Ramos (cell line): ENCODE measurements at regions not wholly inside any gene's neighbourhood (a gene's known extent, or its start where the extent isn't known, plus 50 kb on each side); places are given as distances from the start of the nearest gene placed in this dataset.
"Not testable (repeated sequence)": the region's sequence is repeated elsewhere in the genome, so short reads cannot be mapped to it uniquely, and the experiment has no call there.

Source experiments
- in situ Hi-C: fragments of 300-500 bp; cut with MboI; formaldehyde crosslinking; loops from one replicate; pipeline ENCODE4 v1.14.3; 2022; ENCODE audit warnings: low sequenced_read_pairs; ENCODE audit not compliant: unreplicated experiment

DNA sequence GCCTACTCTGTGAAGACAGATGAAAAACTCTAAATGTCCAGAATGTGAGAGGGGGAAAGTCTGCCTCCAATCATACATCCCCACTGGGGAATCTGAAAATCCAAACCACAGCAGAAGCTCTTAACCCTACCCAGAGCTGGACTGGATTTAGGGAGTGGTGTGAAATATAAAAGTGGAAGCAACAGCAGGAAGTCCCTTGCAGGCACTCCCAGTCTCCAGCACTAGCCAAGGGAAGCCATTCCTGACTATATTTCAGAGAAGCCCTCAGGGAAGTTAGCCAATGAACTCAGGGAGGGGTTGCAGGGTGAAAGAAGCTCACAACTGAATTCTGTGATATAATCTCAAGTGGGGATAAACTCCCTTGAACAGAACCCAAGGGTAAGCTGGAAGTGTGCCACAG is 51.5 kb downstream of the CRPPA start:
- in situ Hi-C loops = no loop called here

- in situ Hi-C loops = not testable (repeated sequence)
Observed at GRCh38 chr7:16369309-16369708, 52.0 kb downstream of the CRPPA start.

DNA sequence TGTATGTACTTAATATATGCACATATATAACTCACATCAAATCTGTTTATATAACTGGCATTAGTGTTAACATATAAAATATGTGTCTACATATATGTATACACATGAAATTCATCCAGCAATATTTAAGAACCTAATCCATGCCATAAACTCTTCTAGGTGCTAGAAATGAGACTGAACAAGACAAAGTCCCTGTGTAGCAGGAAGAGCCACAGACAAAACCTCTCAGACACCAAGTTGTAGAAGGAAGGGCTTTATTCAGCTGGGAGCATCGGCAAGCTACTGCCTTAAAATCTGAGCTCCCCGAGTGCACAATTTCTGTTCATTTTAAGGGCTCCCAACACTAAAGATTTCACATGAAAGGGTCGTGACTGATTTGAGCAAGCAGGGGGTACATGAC is 52.5 kb downstream of the CRPPA start:
- in situ Hi-C loops = no loop called here

DNA sequence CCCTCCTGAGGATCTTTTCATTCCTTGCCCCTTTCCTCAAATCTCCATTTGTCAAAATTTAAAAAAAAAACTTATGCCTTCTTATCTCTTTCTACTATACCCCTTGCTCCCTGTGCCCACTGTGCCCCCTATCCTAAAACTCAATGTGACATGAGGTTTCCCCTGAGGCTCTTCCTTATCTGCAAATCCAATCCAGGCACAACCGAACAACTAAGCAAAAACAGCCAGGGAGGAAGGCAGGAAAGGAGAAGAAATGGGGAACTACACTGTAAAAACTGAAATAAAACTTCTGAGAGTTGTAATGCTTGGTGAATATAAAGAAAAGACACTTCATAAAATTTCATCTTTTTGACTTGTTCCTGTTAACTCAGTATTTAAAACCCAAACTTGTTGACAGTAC is 54.2 kb downstream of the CRPPA start:
- in situ Hi-C loops = no loop called here

DNA sequence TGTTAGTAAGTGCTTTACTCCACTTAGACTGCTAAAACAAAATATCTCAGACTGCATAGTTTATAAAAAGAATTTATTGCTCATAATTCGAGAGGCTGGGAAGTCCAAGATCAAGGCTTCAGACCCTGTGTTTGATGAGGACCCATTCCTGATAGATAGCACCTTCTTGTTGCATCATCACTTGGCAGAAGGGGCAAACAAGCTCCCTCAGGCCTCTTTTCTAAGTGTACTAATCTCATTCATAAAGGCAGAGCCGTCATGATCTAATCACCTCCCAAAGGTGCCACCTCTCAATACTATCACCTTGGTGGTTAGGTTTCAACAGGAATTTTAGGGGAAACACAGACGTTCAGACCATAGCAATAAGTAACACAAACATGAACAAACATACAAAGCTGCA is 55.4 kb downstream of the CRPPA start:
- in situ Hi-C loops = no loop called here

DNA sequence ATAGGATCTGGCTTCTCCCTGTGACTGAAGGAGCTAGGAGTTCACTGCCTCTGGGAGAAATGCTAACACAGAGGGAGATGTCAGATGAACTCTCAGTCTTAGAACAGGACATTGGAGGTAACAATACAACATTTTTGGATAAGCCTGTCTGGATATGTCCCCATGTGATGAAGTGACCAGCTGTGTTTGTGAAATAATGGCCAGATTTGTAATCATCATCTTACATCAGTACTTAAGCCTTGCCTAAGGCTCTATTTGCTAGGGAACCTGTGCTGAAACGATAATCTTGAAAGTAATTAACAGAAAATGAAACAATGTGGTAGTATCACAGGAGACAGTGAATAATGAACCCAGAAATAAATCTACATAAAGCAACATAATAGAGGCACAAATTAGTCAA is 56.2 kb downstream of the CRPPA start:
- in situ Hi-C loops = no loop called here

- in situ Hi-C loops = no loop called here
Observed at GRCh38 chr7:16359216-16359615, 62.1 kb downstream of the CRPPA start.

DNA sequence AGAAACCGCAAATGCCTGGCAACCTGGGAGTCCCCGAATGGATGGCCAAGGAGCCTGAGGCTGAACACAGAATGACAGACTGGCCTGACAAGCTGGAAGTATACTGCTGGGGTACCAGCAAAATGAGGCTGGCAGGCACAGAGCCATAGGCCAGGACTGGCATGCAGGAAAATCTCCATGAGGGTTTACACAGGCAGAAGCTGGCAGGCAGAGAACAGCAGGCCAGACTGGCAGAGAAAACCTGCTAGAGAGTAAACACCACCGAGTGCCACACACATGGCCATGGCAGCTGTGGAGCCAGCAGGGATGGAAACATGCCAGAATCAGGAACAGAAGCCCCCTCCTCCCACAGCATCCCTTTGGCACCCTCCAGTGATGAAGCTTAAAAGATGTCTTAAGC is 63.4 kb downstream of the CRPPA start:
- in situ Hi-C loops = no loop called here

DNA sequence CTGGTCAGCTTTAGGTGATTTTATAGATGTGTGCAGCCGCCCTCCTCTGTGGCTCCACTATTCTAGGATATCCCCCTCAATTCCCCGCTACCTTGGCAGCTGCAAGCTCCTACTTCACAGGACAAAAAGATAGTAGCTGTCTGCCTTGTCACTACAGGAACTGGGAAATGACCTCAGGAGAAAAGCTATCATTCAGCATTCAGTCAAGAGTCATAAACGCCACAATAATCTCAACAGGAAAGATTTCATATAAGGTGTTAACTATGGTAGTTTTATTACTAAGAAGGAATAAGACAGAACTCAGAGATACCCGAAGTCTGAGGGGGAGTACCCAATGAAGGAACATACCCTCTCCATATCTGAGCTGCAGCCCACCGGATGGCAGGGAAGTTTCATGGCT is 63.9 kb downstream of the CRPPA start:
- in situ Hi-C loops = no loop called here

DNA sequence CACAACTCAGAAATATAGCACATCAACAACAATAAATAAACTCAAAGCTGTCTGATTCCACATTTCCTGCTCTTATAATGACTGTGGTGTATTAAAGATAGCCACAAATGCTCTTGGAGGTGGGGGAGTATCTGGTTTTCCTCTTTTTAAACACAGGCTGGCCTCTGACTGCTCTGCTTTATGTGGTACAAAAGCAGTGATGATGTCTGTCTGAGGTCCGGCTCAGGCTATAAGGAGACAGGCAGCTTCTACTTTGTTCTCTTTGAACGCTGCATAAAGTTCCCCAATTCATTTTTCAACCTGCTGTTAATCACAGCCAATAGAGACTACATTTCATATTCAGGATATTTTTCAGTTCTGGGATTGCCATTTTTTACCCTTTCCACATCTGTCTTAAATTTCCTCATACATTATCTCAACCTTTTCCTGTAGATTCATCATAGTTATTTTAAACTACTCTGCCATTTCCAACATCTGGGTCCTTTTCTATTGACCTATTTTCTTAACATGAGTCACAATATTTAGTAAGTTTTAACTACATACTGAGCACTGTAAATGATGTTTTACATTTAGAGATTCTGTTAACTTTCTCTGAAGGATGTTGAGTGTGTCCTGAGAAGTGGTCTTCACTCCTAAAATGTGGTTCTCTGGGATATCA is 64.9 kb downstream of the CRPPA start:
- in situ Hi-C loops = no loop called here

DNA sequence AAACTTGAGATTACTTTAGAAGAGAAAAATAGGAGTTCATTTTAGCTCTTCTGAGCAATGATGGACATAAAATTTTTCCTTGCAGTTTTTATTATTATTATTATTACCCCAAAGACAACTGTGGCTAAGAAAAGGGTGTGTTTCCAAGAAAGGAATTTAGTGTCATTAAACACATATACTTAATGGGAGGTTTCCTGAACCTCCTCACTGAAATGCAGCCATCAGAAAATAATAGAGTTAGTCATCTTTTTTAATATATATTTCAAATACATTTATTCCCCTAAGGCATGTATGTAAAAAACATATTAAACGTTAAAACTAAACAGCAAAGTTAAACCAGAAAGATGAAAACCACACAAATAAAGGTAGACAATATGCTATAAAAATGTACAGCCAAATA is 66.8 kb downstream of the CRPPA start:
- in situ Hi-C loops = no loop called here

DNA sequence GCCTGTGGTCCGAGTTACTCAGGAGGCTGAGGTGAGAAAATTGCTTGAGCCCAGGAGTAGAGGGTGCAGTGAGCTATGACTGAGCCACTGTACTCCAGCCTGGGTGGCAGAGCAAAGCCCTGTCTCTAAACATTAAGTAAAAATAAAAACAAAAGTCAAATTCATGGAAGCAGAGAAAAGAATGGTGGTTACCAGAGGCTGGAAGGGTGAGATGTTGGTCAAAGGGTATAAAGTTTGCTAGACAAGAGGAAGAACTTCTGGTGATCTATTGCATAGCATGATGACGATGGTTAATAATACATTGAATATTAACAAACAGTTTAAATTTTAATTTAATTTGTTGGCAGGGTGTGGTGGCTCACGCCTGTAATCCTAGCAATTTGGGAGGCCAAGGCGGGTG is 68.1 kb downstream of the CRPPA start:
- in situ Hi-C loops = no loop called here

GRCh38 chr7:16350634-16351033 is 70.7 kb downstream of the CRPPA start:
- in situ Hi-C loops = no loop called here

DNA sequence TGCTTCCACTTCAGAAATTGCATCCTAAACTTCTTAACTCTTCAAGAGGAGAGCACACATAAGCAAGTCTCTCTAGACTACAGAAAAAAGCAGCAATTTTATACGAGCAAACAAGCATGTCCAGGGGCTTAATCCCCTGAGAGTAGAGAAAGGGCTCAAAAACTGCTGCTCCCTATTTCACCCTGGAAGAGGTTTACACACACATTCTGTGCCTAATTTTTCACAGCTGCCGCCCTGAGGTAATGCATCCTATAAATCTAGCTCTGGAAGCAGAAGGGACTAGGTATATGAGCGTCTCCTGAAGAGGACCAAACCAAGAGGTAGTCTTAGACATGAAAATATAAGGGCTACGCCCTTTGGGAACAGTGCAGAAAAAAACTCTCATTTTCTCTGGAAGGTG is 73.1 kb downstream of the CRPPA start:
- in situ Hi-C loops = no loop called here

GRCh38 chr7:16347827-16348192 is 73.5 kb downstream of the CRPPA start:
- in situ Hi-C loops = no loop called here

- in situ Hi-C loops = no loop called here
Observed at GRCh38 chr7:16347066-16347826, 74.1 kb downstream of the CRPPA start.

- in situ Hi-C loops = no loop called here
Observed at GRCh38 chr7:16345979-16346958, 75.1 kb downstream of the CRPPA start.

DNA sequence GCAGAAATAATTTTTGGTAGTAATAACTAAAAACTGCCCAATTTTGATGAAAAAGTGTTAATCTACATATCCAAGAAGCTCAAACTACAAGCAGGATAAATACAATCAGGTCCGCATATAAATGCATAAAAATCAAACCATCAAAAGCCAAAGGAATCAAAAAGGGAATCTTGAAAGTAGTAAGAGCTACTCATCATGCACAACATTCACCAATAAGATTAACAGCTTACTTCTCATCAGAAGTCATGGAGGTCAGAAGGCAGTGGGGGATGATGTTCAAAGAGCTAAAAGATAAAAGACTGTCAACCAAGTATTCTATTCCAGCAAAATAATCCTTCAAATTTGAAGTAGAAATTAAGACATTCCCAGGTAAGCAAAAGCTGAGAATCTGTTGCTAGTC is 76.4 kb downstream of the CRPPA start:
- in situ Hi-C loops = no loop called here

DNA sequence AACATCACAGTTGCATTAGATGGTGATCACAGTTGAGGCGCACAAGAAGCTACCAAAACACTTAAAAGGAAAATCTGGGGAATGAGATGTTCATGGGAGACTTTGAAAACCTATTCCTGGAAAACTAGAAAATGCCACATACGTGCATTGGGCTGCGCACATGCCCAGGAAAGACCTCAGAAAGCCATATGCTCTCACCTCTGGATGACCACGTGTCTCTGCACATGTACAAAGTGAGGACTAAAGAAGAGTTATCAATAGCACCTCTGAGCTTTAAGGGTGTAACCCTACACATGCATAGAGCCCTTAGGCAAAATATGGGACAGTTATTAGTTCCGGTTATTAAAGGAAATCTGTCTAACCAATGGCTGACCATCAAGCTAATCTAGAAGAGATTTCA is 77.7 kb downstream of the CRPPA start:
- in situ Hi-C loops = no loop called here

GRCh38 chr7:16338065-16338464 is 83.3 kb downstream of the CRPPA start:
- in situ Hi-C loops = no loop called here

DNA sequence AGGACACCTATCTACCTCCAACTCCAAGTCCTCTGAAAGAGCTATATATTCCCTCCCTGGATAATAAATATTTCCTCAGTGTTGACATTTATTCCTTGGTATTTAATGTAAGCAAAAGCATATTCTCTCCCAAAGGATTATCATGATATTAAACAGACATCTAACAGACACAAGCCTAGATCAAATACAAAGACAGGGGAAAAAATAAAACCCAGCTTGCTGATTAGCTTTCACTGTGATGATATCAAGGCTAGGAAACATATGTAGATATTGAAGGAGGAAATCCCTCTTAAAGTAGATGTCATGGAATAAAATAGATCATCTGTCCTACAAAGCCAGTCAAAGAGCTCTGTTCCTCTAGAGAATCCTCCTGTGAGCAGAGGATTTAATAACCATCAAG is 95.2 kb downstream of the CRPPA start:
- in situ Hi-C loops = no loop called here
